GM18519 (cell line): ENCODE measurements at regions not wholly inside any gene's neighbourhood (a gene's known extent, or its start where the extent isn't known, plus 50 kb on each side); places are given as distances from the start of the nearest gene placed in this dataset.

ENCODE experiments used
- ATAC-seq: cut with Tn5 transposase; IDR thresholded peaks from one replicate; pipeline ENCODE4 v1.9.1; 2021; ENCODE audit warnings: mild to moderate bottlenecking, moderate library complexity; ENCODE audit not compliant: unreplicated experiment, low FRiP score

GRCh38 chr5:25891691-25892090 lies 1146.7 kb downstream of the CDH9 start:
- no peak for ATAC-seq

- ATAC-seq: no peak
Measured at GRCh38 chr5:25881318-25882036, 1156.9 kb downstream of the CDH9 start.

- ATAC-seq: no peak
Measured at GRCh38 chr5:25863811-25864210, 1174.6 kb downstream of the CDH9 start.

- no peak for ATAC-seq
Measured at GRCh38 chr5:25862276-25862675, 1176.1 kb downstream of the CDH9 start.

- ATAC-seq: no peak
Measured at GRCh38 chr5:25858019-25858418, 1180.4 kb downstream of the CDH9 start.

- no peak for ATAC-seq
Measured at GRCh38 chr5:25851301-25851700, 1187.1 kb downstream of the CDH9 start.

- no peak for ATAC-seq
Measured at GRCh38 chr5:25850581-25850980, 1187.8 kb downstream of the CDH9 start.

- no peak for ATAC-seq
Measured at GRCh38 chr5:25849270-25849669, 1189.1 kb downstream of the CDH9 start.

- ATAC-seq: no peak
Measured at GRCh38 chr5:25823330-25823873, 1178.6 kb upstream of the CDH10 start.
